H9 (cell line): ENCODE measurements at regions not wholly inside any gene's neighbourhood (a gene's known extent, or its start where the extent isn't known, plus 50 kb on each side); places are given as distances from the start of the nearest gene placed in this dataset.

Experiments used
- DNase-seq: peaks from one replicate; pipeline ENCODE4 v3.0.0-alpha.2; 2017
- H2AFZ ChIP-seq: one replicate; pipeline ENCODE4 v1.6.1; 2013; ENCODE audit warnings: mild to moderate bottlenecking, low read length, control low read depth, moderate library complexity
- H2AK5ac ChIP-seq: 2 replicates; pipeline ENCODE4 v1.6.1; 2013; ENCODE audit warnings: low read length, control low read depth, mixed read lengths; ENCODE audit not compliant: insufficient read length
- H2BK120ac ChIP-seq: one replicate; pipeline ENCODE4 v1.6.1; 2013; ENCODE audit warnings: low read depth, mild to moderate bottlenecking, low read length, control low read depth, inconsistent platforms; ENCODE audit not compliant: poor library complexity, severe bottlenecking
- H2BK12ac ChIP-seq: 2 replicates; pipeline ENCODE4 v1.6.1; 2013; ENCODE audit warnings: low read length, control low read depth, mixed read lengths, low read depth; ENCODE audit not compliant: insufficient read length
- H2BK15ac ChIP-seq: 2 replicates; pipeline ENCODE4 v1.6.1; 2013; ENCODE audit warnings: low read depth, low read length, control low read depth
- H2BK20ac ChIP-seq: one replicate; pipeline ENCODE4 v1.6.1; 2013; ENCODE audit warnings: low read depth, mild to moderate bottlenecking, low read length, control low read depth, inconsistent platforms; ENCODE audit not compliant: poor library complexity, severe bottlenecking
- H2BK5ac ChIP-seq: 2 replicates; pipeline ENCODE4 v1.6.1; 2013; ENCODE audit warnings: low read length, control low read depth, mixed read lengths; ENCODE audit not compliant: insufficient read length
- H3K14ac ChIP-seq: 2 replicates; pipeline ENCODE4 v1.6.1; 2013; ENCODE audit warnings: low read length, control low read depth; ENCODE audit not compliant: insufficient read depth
- H3K18ac ChIP-seq: 2 replicates; pipeline ENCODE4 v1.6.1; 2013; ENCODE audit warnings: low read depth, mild to moderate bottlenecking, mixed read lengths, low read length, control low read depth; ENCODE audit not compliant: insufficient read length
- H3K23ac ChIP-seq: 2 replicates; pipeline ENCODE4 v1.6.1; 2013; ENCODE audit warnings: low read length, control low read depth, mixed read lengths, low read depth; ENCODE audit not compliant: insufficient read length
- H3K23me2 ChIP-seq: 2 replicates; pipeline ENCODE4 v1.6.1; 2013; ENCODE audit warnings: low read depth, mild to moderate bottlenecking, mixed read lengths, low read length, control low read depth; ENCODE audit not compliant: insufficient read length, poor library complexity, severe bottlenecking
- H3K27ac ChIP-seq: 2 replicates; pipeline ENCODE4 v1.5.1; 2013; ENCODE audit warnings: low read length, control low read depth, mixed read lengths, low read depth; ENCODE audit not compliant: insufficient read length
- H3K27me3 ChIP-seq: 2 replicates; pipeline ENCODE4 v1.6.1; 2013; ENCODE audit warnings: low read length, control low read depth, inconsistent platforms; ENCODE audit not compliant: insufficient read depth
- H3K4ac ChIP-seq: 2 replicates; pipeline ENCODE4 v1.6.1; 2013; ENCODE audit warnings: low read depth, mild to moderate bottlenecking, control low read depth, inconsistent platforms, low read length, moderate library complexity
- H3K4me1 ChIP-seq: 2 replicates; pipeline ENCODE4 v1.6.1; 2013; ENCODE audit warnings: low read length, control low read depth, inconsistent platforms; ENCODE audit not compliant: insufficient read depth
- H3K4me2 ChIP-seq: 2 replicates; pipeline ENCODE4 v1.6.1; 2013; ENCODE audit warnings: low read length, control low read depth, mixed read lengths; ENCODE audit not compliant: insufficient read length, insufficient read depth
- H3K56ac ChIP-seq: 2 replicates; pipeline ENCODE4 v1.6.1; 2013; ENCODE audit warnings: low read depth, mild to moderate bottlenecking, mixed read lengths, low read length, control low read depth; ENCODE audit not compliant: insufficient read length
- H3K79me1 ChIP-seq: 2 replicates; pipeline ENCODE4 v1.6.1; 2013; ENCODE audit warnings: low read depth, mild to moderate bottlenecking, moderate library complexity, low read length, control low read depth, inconsistent platforms; ENCODE audit not compliant: insufficient read depth, poor library complexity, severe bottlenecking
- H3K79me2 ChIP-seq: 2 replicates; pipeline ENCODE4 v1.6.1; 2013; ENCODE audit warnings: low read length, control low read depth, inconsistent platforms; ENCODE audit not compliant: insufficient read depth
- H3K9ac ChIP-seq: 2 replicates; pipeline ENCODE4 v1.6.1; 2013; ENCODE audit warnings: low read length, control low read depth, mixed read lengths; ENCODE audit not compliant: insufficient read length; ENCODE audit errors: extremely low read depth
- H3K9me3 ChIP-seq: one replicate; pipeline ENCODE4 v1.6.1; 2013; ENCODE audit warnings: low read depth, low read length, inconsistent platforms; ENCODE audit not compliant: control insufficient read depth
- H3T11ph ChIP-seq: one replicate; pipeline ENCODE4 v1.6.1; 2013; ENCODE audit warnings: mild to moderate bottlenecking, low read length, control low read depth, inconsistent platforms
- H4K20me1 ChIP-seq: one replicate; pipeline ENCODE4 v1.6.1; 2013; ENCODE audit not compliant: control insufficient read depth, insufficient read length, insufficient read depth
- H4K5ac ChIP-seq: 2 replicates; pipeline ENCODE4 v1.6.1; 2013; ENCODE audit warnings: low read depth, mild to moderate bottlenecking, mixed read lengths, low read length, control low read depth; ENCODE audit not compliant: insufficient read length
- H4K8ac ChIP-seq: replicated peaks from 2 replicates; pipeline ENCODE4 v1.6.1; 2013; ENCODE audit warnings: low read length, control low read depth, mixed read lengths, low read depth; ENCODE audit not compliant: insufficient read length
- H4K91ac ChIP-seq: 2 replicates; pipeline ENCODE4 v1.6.1; 2013; ENCODE audit warnings: low read depth, mild to moderate bottlenecking, moderate library complexity, mixed read lengths, low read length, control low read depth; ENCODE audit not compliant: insufficient read length
- H3K27ac Mint-ChIP-seq, 3 experiments: 2 replicates in 2 of 3; 3 replicates in 1 of 3; pipeline ENCODE4 v1.8.0; 2020 to 2021; ENCODE audit warnings: mixed read lengths in 3 of 3, mild to moderate bottlenecking in 1 of 3, moderate library complexity in 1 of 3
- H3K27me3 Mint-ChIP-seq: 2 replicates; pipeline ENCODE4 v1.8.0; 2021; ENCODE audit warnings: low read depth, mild to moderate bottlenecking, moderate library complexity, mixed read lengths
- H3K36me3 Mint-ChIP-seq, 3 experiments: 2 replicates in 2 of 3; 3 replicates in 1 of 3; pipeline ENCODE4 v1.8.0; 2020 to 2021; ENCODE audit warnings: low read depth in 3 of 3, mixed read lengths in 3 of 3; ENCODE audit not compliant: insufficient read depth in 1 of 3
- H3K4me1 Mint-ChIP-seq, 2 experiments: 2 replicates each; pipeline ENCODE4 v1.8.0; 2020; ENCODE audit warnings: mixed read lengths in 2 of 2
- H3K4me3 Mint-ChIP-seq, 2 experiments: 2 replicates in 1 of 2; 3 replicates in 1 of 2; pipeline ENCODE4 v1.8.0; 2020 to 2021; ENCODE audit warnings: mild to moderate bottlenecking in 2 of 2, mixed read lengths in 2 of 2, moderate library complexity in 1 of 2
- H3K9me3 Mint-ChIP-seq, 2 experiments: 2 replicates in 1 of 2; 3 replicates in 1 of 2; pipeline ENCODE4 v1.8.0; 2020; ENCODE audit warnings: mild to moderate bottlenecking in 2 of 2, mixed read lengths in 2 of 2, moderate library complexity in 1 of 2
- CTCF ChIP-seq: fragments of 200-600 bp; sonication (generic); conservative IDR thresholded peaks from 3 replicates; pipeline ENCODE4 v1.8.0; 2021; ENCODE audit warnings: antibody characterized with exemption, mild to moderate bottlenecking
- WGBS: extraction: QIAGEN DNeasy Blood & Tissue Kit; methylation state at CpG from one replicate; pipeline ENCODE4 v1.1.7; 2013; ENCODE audit warnings: missing lambda C conversion rate, low lambda C conversion rate, mixed read lengths; ENCODE audit not compliant: insufficient read length; ENCODE audit errors: extremely low coverage; 5-methylcytosine and 5-hydroxymethylcytosine counted together

- no peak overlapping the region for H2BK120ac ChIP-seq
- no peak overlapping the region for H2BK20ac ChIP-seq
- no peak for DNase-seq
- H3K23ac ChIP-seq = no peak overlapping the region
- H4K20me1 ChIP-seq = no peaks in the 10 kb centered on the region
- no peak overlapping the region for H2BK12ac ChIP-seq
- H3K79me2 ChIP-seq = no peaks in the 10 kb centered on the region
- no peak overlapping the region for H3T11ph ChIP-seq
- no peaks in the 10 kb centered on the region; a peak in 1 of 5 replicates for H3K9me3 Mint-ChIP-seq
- no peak overlapping the region for H4K91ac ChIP-seq
- H3K18ac ChIP-seq = no peak overlapping the region
- H3K27me3 Mint-ChIP-seq = peaks cover 2% of the 10 kb centered on the region; the same call in 1 of the 2 replicates
- no peaks in the 10 kb centered on the region for H3K36me3 Mint-ChIP-seq
- H3K27ac ChIP-seq = no peak overlapping the region
- no peak overlapping the region for H3K27ac Mint-ChIP-seq
- no peak overlapping the region for H2BK15ac ChIP-seq
- no peak overlapping the region for H3K4me2 ChIP-seq
- no peak overlapping the region for H4K8ac ChIP-seq
- no CpG with 5 or more reads among the region's 1 CpG for WGBS
- peaks cover 10 to 14% of the 10 kb centered on the region in 2 experiments; a peak in 3 of 4 replicates for H3K4me1 Mint-ChIP-seq
- H2AK5ac ChIP-seq = no peak overlapping the region
- no peaks in the 10 kb centered on the region for H3K79me1 ChIP-seq
- H3K56ac ChIP-seq = no peak overlapping the region
- no peaks in the 10 kb centered on the region for H3K4me1 ChIP-seq
- H3K4me3 Mint-ChIP-seq = no peak overlapping the region
- H2AFZ ChIP-seq = no peak overlapping the region
- H4K5ac ChIP-seq = no peak overlapping the region
- no peaks in the 10 kb centered on the region for H3K27me3 ChIP-seq
- H3K14ac ChIP-seq = no peak overlapping the region
- H2BK5ac ChIP-seq = no peak overlapping the region
- no peaks in the 10 kb centered on the region for H3K23me2 ChIP-seq
- H3K9me3 ChIP-seq = no peaks in the 10 kb centered on the region
- no peak overlapping the region for H3K9ac ChIP-seq
- H3K4ac ChIP-seq = no peak overlapping the region
- TF ChIP-seq CTCF = no peak
Measured at GRCh38 chr4:81346719-81347118, 125.0 kb downstream of the RASGEF1B start.
